OCI-LY7 (cell line): ENCODE measurements at regions not wholly inside any gene's neighbourhood (a gene's known extent, or its start where the extent isn't known, plus 50 kb on each side); places are given as distances from the start of the nearest gene placed in this dataset.

ENCODE experiments used
- EZH2phosphoT487 ChIP-seq: fragments of 200-600 bp; sonication (generic); IDR thresholded peaks from 2 replicates; pipeline ENCODE4 v1.6.1; 2018; ENCODE audit warnings: low read depth, borderline replicate concordance, mild to moderate bottlenecking, mixed run types, antibody characterized with exemption, low read length, moderate library complexity, mixed read lengths
- TF ChIP-seq, protein P1 (sequence below): fragments of 200-600 bp; sonication (generic); conservative IDR thresholded peaks from 2 replicates; pipeline ENCODE4 v1.5.1; 2014; ENCODE audit warnings: mild to moderate bottlenecking, antibody characterized with exemption, low read length, moderate library complexity, mixed read lengths

DNA sequence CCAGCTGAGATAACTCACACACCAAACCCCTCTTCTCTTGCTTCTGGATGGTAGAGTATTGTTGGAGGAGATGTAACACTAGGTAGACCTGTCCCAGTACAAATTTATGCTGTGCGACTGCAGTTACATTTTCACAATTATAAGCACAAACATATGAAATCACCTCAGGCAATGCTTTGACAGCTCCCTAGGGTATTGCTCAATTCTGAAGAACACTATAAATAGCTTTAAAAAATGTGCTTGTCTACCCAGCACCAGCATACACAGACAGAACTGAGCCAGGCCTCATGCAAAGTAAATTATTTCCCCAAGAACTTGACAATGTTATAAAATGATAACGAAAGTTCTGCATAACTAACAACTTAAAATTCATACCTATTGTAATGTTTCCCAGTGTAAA, 1999.1 kb upstream of the ADGRL3 start:
- TF ChIP-seq, protein P1, sequence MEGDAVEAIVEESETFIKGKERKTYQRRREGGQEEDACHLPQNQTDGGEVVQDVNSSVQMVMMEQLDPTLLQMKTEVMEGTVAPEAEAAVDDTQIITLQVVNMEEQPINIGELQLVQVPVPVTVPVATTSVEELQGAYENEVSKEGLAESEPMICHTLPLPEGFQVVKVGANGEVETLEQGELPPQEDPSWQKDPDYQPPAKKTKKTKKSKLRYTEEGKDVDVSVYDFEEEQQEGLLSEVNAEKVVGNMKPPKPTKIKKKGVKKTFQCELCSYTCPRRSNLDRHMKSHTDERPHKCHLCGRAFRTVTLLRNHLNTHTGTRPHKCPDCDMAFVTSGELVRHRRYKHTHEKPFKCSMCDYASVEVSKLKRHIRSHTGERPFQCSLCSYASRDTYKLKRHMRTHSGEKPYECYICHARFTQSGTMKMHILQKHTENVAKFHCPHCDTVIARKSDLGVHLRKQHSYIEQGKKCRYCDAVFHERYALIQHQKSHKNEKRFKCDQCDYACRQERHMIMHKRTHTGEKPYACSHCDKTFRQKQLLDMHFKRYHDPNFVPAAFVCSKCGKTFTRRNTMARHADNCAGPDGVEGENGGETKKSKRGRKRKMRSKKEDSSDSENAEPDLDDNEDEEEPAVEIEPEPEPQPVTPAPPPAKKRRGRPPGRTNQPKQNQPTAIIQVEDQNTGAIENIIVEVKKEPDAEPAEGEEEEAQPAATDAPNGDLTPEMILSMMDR, result no peak
- no peak for TF ChIP-seq EZH2phosphoT487
